ENCODE measurements at regions not wholly inside any gene's neighbourhood (a gene's known extent, or its start where the extent isn't known, plus 50 kb on each side); places are given as distances from the start of the nearest gene placed in this dataset.

- DNase-seq = no peak
- Histone ChIP-seq H3K9me3 (no peaks in the 10 kb centered on the region), H3K4me3 (no peak overlapping the region), H3K27me3 (no peaks in the 10 kb centered on the region), H3K4me1 (no peaks in the 10 kb centered on the region), H3K27ac (no peak overlapping the region), H3K36me3 (ENCODE audit: low read depth, missing control alignments) (no peaks in the 10 kb centered on the region)
- intact Hi-C loops (cut with DNase I; ENCODE audit: low total_unique reads) = no loop called here
- no peak for TF ChIP-seq POLR2A (IDR thresholded peaks at IDR 0.05)
- TF ChIP-seq CTCF (IDR thresholded peaks at IDR 0.05) = no peak
These were observed 211.1 kb downstream of the DUSP10 start for GRCh38 chr1:221530791-221531190.

GRCh38 chr1:221532071-221532773 lies 209.7 kb downstream of the DUSP10 start:
- intact Hi-C loops (cut with DNase I; ENCODE audit: low total_unique reads) = no loop called here
- Histone ChIP-seq H3K4me1 (no peaks in the 10 kb centered on the region), H3K27me3 (no peaks in the 10 kb centered on the region), H3K9me3 (no peaks in the 10 kb centered on the region), H3K4me3 (no peak overlapping the region), H3K27ac (no peak overlapping the region), H3K36me3 (ENCODE audit: low read depth, missing control alignments) (no peaks in the 10 kb centered on the region)
- 90 to 96% methylated on average over 5 of the region's 5 CpGs for WGBS, 2 donors
- DNase-seq = no peak
- TF ChIP-seq CTCF (IDR thresholded peaks at IDR 0.05) = no peak
- TF ChIP-seq POLR2A (IDR thresholded peaks at IDR 0.05) = no peak

GRCh38 chr1:221541296-221541695 lies 200.6 kb downstream of the DUSP10 start:
- TF ChIP-seq CTCF (IDR thresholded peaks at IDR 0.05) = no peak

GRCh38 chr1:221543529-221544120 lies 198.3 kb downstream of the DUSP10 start:
- Histone ChIP-seq H3K27ac (no peak overlapping the region), H3K9me3 (no peaks in the 10 kb centered on the region), H3K36me3 (ENCODE audit: low read depth, missing control alignments) (no peaks in the 10 kb centered on the region), H3K27me3 (no peaks in the 10 kb centered on the region), H3K4me1 (no peaks in the 10 kb centered on the region), H3K4me3 (no peak overlapping the region)
- intact Hi-C loops (cut with DNase I; ENCODE audit: low total_unique reads) = no loop called here
- no peak for DNase-seq
- WGBS, 2 donors = 56 to 65% methylated on average over 4 of the region's 4 CpGs
- TF ChIP-seq POLR2A (IDR thresholded peaks at IDR 0.05) (no peak), CTCF (IDR thresholded peaks at IDR 0.05) (peak in 2 of 3 experiments; percentile 23 to 44)

More at GRCh38 chr1:221541296-221541695, 200.6 kb downstream of the DUSP10 start:
- Histone ChIP-seq H3K27me3 (no peaks in the 10 kb centered on the region), H3K9me3 (no peaks in the 10 kb centered on the region), H3K4me1 (no peaks in the 10 kb centered on the region), H3K36me3 (ENCODE audit: low read depth, missing control alignments) (no peaks in the 10 kb centered on the region), H3K27ac (no peak overlapping the region), H3K4me3 (no peak overlapping the region)
- 93 to 94% methylated on average over 5 of the region's 5 CpGs for WGBS, 2 donors
- no peak for DNase-seq
- intact Hi-C loops (cut with DNase I; ENCODE audit: low total_unique reads) = no loop called here

GRCh38 chr1:221548942-221549341 lies 192.9 kb downstream of the DUSP10 start:
- DNase-seq = no peak
- no peaks in the 10 kb centered on the region for H3K4me1 ChIP-seq
- H3K27ac ChIP-seq = no peak overlapping the region
- no peaks in the 10 kb centered on the region for H3K9me3 ChIP-seq
- no peaks in the 10 kb centered on the region for H3K27me3 ChIP-seq
- no peaks in the 10 kb centered on the region for H3K36me3 ChIP-seq (ENCODE audit: low read depth, missing control alignments)
- intact Hi-C loops (cut with DNase I; ENCODE audit: low total_unique reads) = no loop called here
- WGBS, 2 donors = 89 to 91% methylated on average over 6 of the region's 6 CpGs
- no peak overlapping the region for H3K4me3 ChIP-seq
- no peak for TF ChIP-seq POLR2A (IDR thresholded peaks at IDR 0.05)
- no peak for TF ChIP-seq CTCF (IDR thresholded peaks at IDR 0.05)

Data from testis (tissue), 2 donors.